Urinary bladder (tissue), 3 donors: ENCODE measurements at regions not wholly inside any gene's neighbourhood (a gene's known extent, or its start where the extent isn't known, plus 50 kb on each side); places are given as distances from the start of the nearest gene placed in this dataset.

Experiments used
- DNase-seq: peaks from one replicate; pipeline ENCODE4 v3.0.0-alpha.2; 2015; ENCODE audit errors: extremely low spot score
- H3K27ac ChIP-seq: one replicate; pipeline ENCODE4 v1.5.1; 2013; ENCODE audit warnings: low read depth, mild to moderate bottlenecking, moderate library complexity
- H3K36me3 ChIP-seq: one replicate; pipeline ENCODE4 v1.6.1; 2013; ENCODE audit warnings: mild to moderate bottlenecking, moderate library complexity; ENCODE audit not compliant: insufficient read depth
- H3K4me1 ChIP-seq: one replicate; pipeline ENCODE4 v1.6.1; 2013; ENCODE audit warnings: mild to moderate bottlenecking, moderate library complexity; ENCODE audit not compliant: insufficient read depth
- H3K4me3 ChIP-seq: one replicate; pipeline ENCODE4 v1.5.1; 2013; ENCODE audit warnings: low read depth, low read length
- WGBS: extraction: QIAGEN DNeasy Blood & Tissue Kit; methylation state at CpG from one replicate; pipeline ENCODE4 v1.1.7; 2013; 5-methylcytosine and 5-hydroxymethylcytosine counted together
- donor health status: healthy with polysubstance abuse.
- donor health status: healthy.

GRCh38 chr2:56089931-56090330 lies 93.9 kb upstream of the CCDC85A start:
- no peaks in the 10 kb centered on the region for H3K4me1 ChIP-seq
- H3K27ac ChIP-seq: no peak overlapping the region
- 81% methylated on average over 3 of the region's 3 CpGs for WGBS
- DNase-seq: no peak
- H3K4me3 ChIP-seq: no peak overlapping the region
- H3K36me3 ChIP-seq: no peaks in the 10 kb centered on the region

- Histone ChIP-seq H3K27ac (no peak overlapping the region), H3K36me3 (no peaks in the 10 kb centered on the region), H3K4me3 (no peak overlapping the region), H3K4me1 (no peaks in the 10 kb centered on the region)
- no peak for DNase-seq
Observed at GRCh38 chr2:56099963-56100362, 83.8 kb upstream of the CCDC85A start.

- H3K36me3 ChIP-seq: no peaks in the 10 kb centered on the region
- no peaks in the 10 kb centered on the region for H3K4me1 ChIP-seq
- 95% methylated on average over 1 of the region's 1 CpG for WGBS
- H3K27ac ChIP-seq: no peak overlapping the region
- no peak overlapping the region for H3K4me3 ChIP-seq
- no peak for DNase-seq
Observed at GRCh38 chr2:56100791-56101312, 82.9 kb upstream of the CCDC85A start.

- DNase-seq: no peak
- WGBS: 0% methylated on average over 1 of the region's 1 CpG
- Histone ChIP-seq H3K4me1 (no peaks in the 10 kb centered on the region), H3K27ac (no peak overlapping the region), H3K36me3 (no peaks in the 10 kb centered on the region), H3K4me3 (no peak overlapping the region)
Observed at GRCh38 chr2:56102098-56102497, 81.7 kb upstream of the CCDC85A start.

GRCh38 chr2:56102866-56103265 lies 80.9 kb upstream of the CCDC85A start:
- whole genome bisulfite sequencing: 78% methylated on average over 2 of the region's 2 CpGs
- DNase-seq: no peak
- Histone ChIP-seq H3K36me3 (no peaks in the 10 kb centered on the region), H3K4me3 (no peak overlapping the region), H3K4me1 (no peaks in the 10 kb centered on the region), H3K27ac (no peak overlapping the region)

GRCh38 chr2:56104962-56105361 lies 78.8 kb upstream of the CCDC85A start:
- WGBS: 77% methylated on average over 1 of the region's 1 CpG
- no peaks in the 10 kb centered on the region for H3K4me1 ChIP-seq

GRCh38 chr2:56107502-56108220 lies 76.1 kb upstream of the CCDC85A start:
- 70% methylated on average over 3 of the region's 3 CpGs for WGBS
- no peak for DNase-seq
- no peaks in the 10 kb centered on the region for H3K4me1 ChIP-seq

More at GRCh38 chr2:56104962-56105361, 78.8 kb upstream of the CCDC85A start:
- Histone ChIP-seq H3K4me3 (no peak overlapping the region), H3K36me3 (no peaks in the 10 kb centered on the region), H3K27ac (no peak overlapping the region)
- DNase-seq: no peak

GRCh38 chr2:56108806-56109205 lies 75.0 kb upstream of the CCDC85A start:
- H3K4me3 ChIP-seq: no peak overlapping the region
- H3K27ac ChIP-seq: no peak overlapping the region
- H3K4me1 ChIP-seq: no peaks in the 10 kb centered on the region
- no peak for DNase-seq
- WGBS: 48% methylated on average over 2 of the region's 2 CpGs
- H3K36me3 ChIP-seq: no peaks in the 10 kb centered on the region

More at GRCh38 chr2:56107502-56108220, 76.1 kb upstream of the CCDC85A start:
- Histone ChIP-seq H3K36me3 (no peaks in the 10 kb centered on the region), H3K27ac (no peak overlapping the region), H3K4me3 (no peak overlapping the region)

- no peak for DNase-seq
- Histone ChIP-seq H3K27ac (no peak overlapping the region), H3K4me1 (no peaks in the 10 kb centered on the region), H3K4me3 (no peak overlapping the region), H3K36me3 (no peaks in the 10 kb centered on the region)
Observed at GRCh38 chr2:56109994-56110393, 73.8 kb upstream of the CCDC85A start.

GRCh38 chr2:56113382-56113975 lies 70.3 kb upstream of the CCDC85A start:
- Histone ChIP-seq H3K36me3 (no peaks in the 10 kb centered on the region), H3K4me3 (no peak overlapping the region), H3K4me1 (no peaks in the 10 kb centered on the region), H3K27ac (no peak overlapping the region)
- 32% methylated on average over 4 of the region's 4 CpGs for WGBS
- no peak for DNase-seq

- no peaks in the 10 kb centered on the region for H3K4me1 ChIP-seq
- no peaks in the 10 kb centered on the region for H3K36me3 ChIP-seq
- DNase-seq: no peak
- H3K27ac ChIP-seq: no peak overlapping the region
- H3K4me3 ChIP-seq: no peak overlapping the region
- 43% methylated on average over 4 of the region's 4 CpGs for WGBS
Observed at GRCh38 chr2:56117764-56118163, 66.0 kb upstream of the CCDC85A start.

GRCh38 chr2:56118474-56118873 lies 65.3 kb upstream of the CCDC85A start:
- 62% methylated on average over 4 of the region's 4 CpGs for WGBS

GRCh38 chr2:56121995-56122394 lies 61.8 kb upstream of the CCDC85A start:
- DNase-seq: no peak
- no peak overlapping the region for H3K27ac ChIP-seq
- WGBS: 93% methylated on average over 1 of the region's 1 CpG
- no peak overlapping the region for H3K4me3 ChIP-seq
- no peaks in the 10 kb centered on the region for H3K4me1 ChIP-seq
- H3K36me3 ChIP-seq: no peaks in the 10 kb centered on the region

More at GRCh38 chr2:56118474-56118873, 65.3 kb upstream of the CCDC85A start:
- no peak for DNase-seq
- Histone ChIP-seq H3K4me1 (no peaks in the 10 kb centered on the region), H3K36me3 (no peaks in the 10 kb centered on the region), H3K4me3 (no peak overlapping the region), H3K27ac (no peak overlapping the region)

GRCh38 chr2:56123538-56123937 lies 60.3 kb upstream of the CCDC85A start:
- 79% methylated on average over 1 of the region's 1 CpG for WGBS
- Histone ChIP-seq H3K4me3 (no peak overlapping the region), H3K27ac (no peak overlapping the region), H3K36me3 (no peaks in the 10 kb centered on the region), H3K4me1 (no peaks in the 10 kb centered on the region)
- no peak for DNase-seq
